Osteoblast (primary cell): ENCODE measurements at regions not wholly inside any gene's neighbourhood (a gene's known extent, or its start where the extent isn't known, plus 50 kb on each side); places are given as distances from the start of the nearest gene placed in this dataset.
A peak's percentile ranks its signal among the peaks of the same experiment; 100 is the strongest.

Experiments
- DNase-seq: peaks from one replicate; pipeline ENCODE4 v3.0.0; 2011; ENCODE audit warnings: low spot score, mixed read lengths; ENCODE audit not compliant: insufficient read length; ENCODE audit errors: missing footprints
- H2AFZ ChIP-seq: 2 replicates; pipeline ENCODE4 v1.6.0; 2011; ENCODE audit warnings: mild to moderate bottlenecking, low read length
- H3K27ac ChIP-seq: 2 replicates; pipeline ENCODE4 v1.5.1; 2011; ENCODE audit warnings: mild to moderate bottlenecking, low read depth, low read length, moderate library complexity
- H3K27me3 ChIP-seq: 2 replicates; pipeline ENCODE4 v1.6.0; 2012; ENCODE audit warnings: mild to moderate bottlenecking, control low read depth, inconsistent platforms, low read length, moderate library complexity; ENCODE audit not compliant: insufficient read depth
- H3K36me3 ChIP-seq: 2 replicates; pipeline ENCODE4 v1.5.1; 2011; ENCODE audit warnings: mild to moderate bottlenecking, low read length, control low read depth, moderate library complexity; ENCODE audit not compliant: insufficient read depth
- H3K4me1 ChIP-seq: 2 replicates; pipeline ENCODE4 v1.5.1; 2011; ENCODE audit warnings: mild to moderate bottlenecking, low read length, control low read depth, moderate library complexity; ENCODE audit not compliant: insufficient read depth
- H3K4me2 ChIP-seq: 2 replicates; pipeline ENCODE4 v1.6.0; 2011; ENCODE audit warnings: mild to moderate bottlenecking, low read length; ENCODE audit not compliant: insufficient read depth
- H3K4me3 ChIP-seq: fragments of 200-600 bp; sonication (generic); 3 replicates; pipeline ENCODE4 v1.5.1; 2012; ENCODE audit warnings: mild to moderate bottlenecking, low read length, inconsistent platforms; ENCODE audit not compliant: insufficient read depth
- H3K79me2 ChIP-seq: 2 replicates; pipeline ENCODE4 v1.6.0; 2012; ENCODE audit warnings: mild to moderate bottlenecking, low read length, control low read depth, inconsistent platforms; ENCODE audit not compliant: insufficient read depth
- H3K9me3 ChIP-seq: 2 replicates; pipeline ENCODE4 v1.5.1; 2011; ENCODE audit warnings: low read depth, low read length, control low read depth
- H4K20me1 ChIP-seq: 2 replicates; pipeline ENCODE4 v1.6.0; 2012; ENCODE audit warnings: mild to moderate bottlenecking, low read length, control low read depth; ENCODE audit not compliant: insufficient read depth
- TF ChIP-seq, protein P1 (sequence below): IDR thresholded peaks from 2 replicates; pipeline ENCODE4 v1.5.1; 2011; ENCODE audit warnings: mild to moderate bottlenecking, low read depth, low read length, moderate library complexity; ENCODE audit errors: extremely low read depth

DNA sequence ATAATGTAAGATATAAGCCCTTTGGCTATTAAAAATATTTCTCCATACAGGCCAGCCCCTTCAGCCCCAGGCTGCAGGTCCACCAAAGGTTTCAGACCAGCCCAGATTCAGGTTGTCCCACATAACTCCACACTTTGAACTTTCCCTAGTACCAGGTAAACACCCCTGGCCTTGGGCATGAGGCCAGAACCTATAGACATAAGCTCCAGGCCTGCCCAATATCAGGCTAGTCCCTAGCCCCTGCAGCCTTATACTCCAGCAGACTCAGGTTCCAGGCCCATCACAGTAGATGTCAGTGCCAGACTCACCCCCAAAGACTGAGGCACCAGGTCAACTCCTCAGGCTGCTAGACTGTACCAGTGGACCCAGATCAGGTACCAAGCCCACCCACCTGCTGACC is 178.5 kb upstream of the DAAM1 start:
- no peak overlapping the region for H2AFZ ChIP-seq
- no peaks in the 10 kb centered on the region for H3K36me3 ChIP-seq
- H3K27me3 ChIP-seq = no peaks in the 10 kb centered on the region
- no peaks in the 10 kb centered on the region for H4K20me1 ChIP-seq
- no peak for DNase-seq
- H3K4me2 ChIP-seq = no peak overlapping the region
- no peaks in the 10 kb centered on the region for H3K4me1 ChIP-seq
- H3K4me3 ChIP-seq = no peak overlapping the region
- no peaks in the 10 kb centered on the region for H3K79me2 ChIP-seq
- H3K9me3 ChIP-seq = peaks cover 6% of the 10 kb centered on the region
- TF ChIP-seq, protein P1, sequence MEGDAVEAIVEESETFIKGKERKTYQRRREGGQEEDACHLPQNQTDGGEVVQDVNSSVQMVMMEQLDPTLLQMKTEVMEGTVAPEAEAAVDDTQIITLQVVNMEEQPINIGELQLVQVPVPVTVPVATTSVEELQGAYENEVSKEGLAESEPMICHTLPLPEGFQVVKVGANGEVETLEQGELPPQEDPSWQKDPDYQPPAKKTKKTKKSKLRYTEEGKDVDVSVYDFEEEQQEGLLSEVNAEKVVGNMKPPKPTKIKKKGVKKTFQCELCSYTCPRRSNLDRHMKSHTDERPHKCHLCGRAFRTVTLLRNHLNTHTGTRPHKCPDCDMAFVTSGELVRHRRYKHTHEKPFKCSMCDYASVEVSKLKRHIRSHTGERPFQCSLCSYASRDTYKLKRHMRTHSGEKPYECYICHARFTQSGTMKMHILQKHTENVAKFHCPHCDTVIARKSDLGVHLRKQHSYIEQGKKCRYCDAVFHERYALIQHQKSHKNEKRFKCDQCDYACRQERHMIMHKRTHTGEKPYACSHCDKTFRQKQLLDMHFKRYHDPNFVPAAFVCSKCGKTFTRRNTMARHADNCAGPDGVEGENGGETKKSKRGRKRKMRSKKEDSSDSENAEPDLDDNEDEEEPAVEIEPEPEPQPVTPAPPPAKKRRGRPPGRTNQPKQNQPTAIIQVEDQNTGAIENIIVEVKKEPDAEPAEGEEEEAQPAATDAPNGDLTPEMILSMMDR = no peak
- no peak overlapping the region for H3K27ac ChIP-seq

DNA sequence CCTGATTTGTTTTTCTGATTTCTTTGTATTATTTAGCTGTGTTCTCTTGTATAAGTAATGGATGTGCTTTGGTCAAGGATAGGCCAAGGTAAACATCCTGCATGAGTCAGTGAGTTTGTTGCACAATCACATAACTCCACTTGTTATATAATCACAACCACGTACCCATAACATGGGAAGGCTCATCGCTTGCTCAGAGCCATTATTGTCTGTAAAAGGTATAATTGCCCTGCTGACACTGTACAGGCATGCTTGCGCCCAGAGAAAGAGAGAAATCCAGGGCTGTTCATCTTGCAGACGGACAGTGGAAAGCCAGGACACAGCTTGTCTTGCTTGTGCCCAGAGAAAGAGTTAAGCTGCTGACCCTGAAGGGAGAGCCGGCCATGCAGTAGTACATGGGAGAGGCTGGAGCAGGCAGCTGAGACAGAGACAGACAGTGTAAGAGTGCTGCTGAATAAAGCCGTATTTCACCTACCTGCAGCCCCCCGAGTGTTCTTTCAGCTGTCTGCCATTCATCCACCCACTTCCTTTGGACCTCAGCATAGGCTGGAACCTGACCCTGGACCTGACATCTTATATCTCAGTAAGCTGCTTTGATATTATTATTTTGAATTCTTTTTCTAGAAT is 174.7 kb upstream of the DAAM1 start:
- Histone ChIP-seq H3K79me2 (no peaks in the 10 kb centered on the region), H3K36me3 (no peaks in the 10 kb centered on the region), H3K4me1 (no peaks in the 10 kb centered on the region), H2AFZ (no peak overlapping the region), H3K4me3 (no peak overlapping the region), H3K27ac (no peak overlapping the region), H3K9me3 (peaks cover 6% of the 10 kb centered on the region), H3K27me3 (no peaks in the 10 kb centered on the region), H4K20me1 (no peaks in the 10 kb centered on the region), H3K4me2 (no peak overlapping the region)
- no peak for DNase-seq
- TF ChIP-seq, protein P1 = no peak

DNA sequence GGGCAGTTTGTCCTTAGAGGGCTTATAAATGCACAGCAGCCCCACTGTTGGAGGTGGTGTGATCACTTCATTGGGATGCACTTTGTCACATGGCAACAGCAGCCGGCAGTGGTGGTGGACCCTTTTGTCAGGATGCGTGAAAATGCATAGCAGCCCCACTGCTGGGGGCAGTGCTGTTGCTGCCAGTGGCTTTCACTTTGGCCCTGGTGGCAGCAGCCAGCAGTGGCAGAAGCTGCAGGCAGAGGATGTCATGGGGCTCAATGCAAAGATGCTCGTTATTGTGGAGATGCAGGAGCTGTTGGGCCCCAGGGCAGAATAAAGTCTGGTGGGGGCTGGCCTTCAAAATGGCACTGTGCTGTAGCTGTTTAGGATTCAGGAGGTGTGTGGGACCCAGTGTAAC is 173.0 kb upstream of the DAAM1 start:
- Histone ChIP-seq H3K27me3 (no peaks in the 10 kb centered on the region), H4K20me1 (no peaks in the 10 kb centered on the region), H3K9me3 (peaks cover 6% of the 10 kb centered on the region), H3K27ac (no peak overlapping the region), H2AFZ (no peak overlapping the region), H3K4me1 (no peaks in the 10 kb centered on the region), H3K79me2 (no peaks in the 10 kb centered on the region), H3K36me3 (no peaks in the 10 kb centered on the region), H3K4me2 (no peak overlapping the region), H3K4me3 (no peak overlapping the region)
- no peak for DNase-seq
- TF ChIP-seq, protein P1 = no peak

DNA sequence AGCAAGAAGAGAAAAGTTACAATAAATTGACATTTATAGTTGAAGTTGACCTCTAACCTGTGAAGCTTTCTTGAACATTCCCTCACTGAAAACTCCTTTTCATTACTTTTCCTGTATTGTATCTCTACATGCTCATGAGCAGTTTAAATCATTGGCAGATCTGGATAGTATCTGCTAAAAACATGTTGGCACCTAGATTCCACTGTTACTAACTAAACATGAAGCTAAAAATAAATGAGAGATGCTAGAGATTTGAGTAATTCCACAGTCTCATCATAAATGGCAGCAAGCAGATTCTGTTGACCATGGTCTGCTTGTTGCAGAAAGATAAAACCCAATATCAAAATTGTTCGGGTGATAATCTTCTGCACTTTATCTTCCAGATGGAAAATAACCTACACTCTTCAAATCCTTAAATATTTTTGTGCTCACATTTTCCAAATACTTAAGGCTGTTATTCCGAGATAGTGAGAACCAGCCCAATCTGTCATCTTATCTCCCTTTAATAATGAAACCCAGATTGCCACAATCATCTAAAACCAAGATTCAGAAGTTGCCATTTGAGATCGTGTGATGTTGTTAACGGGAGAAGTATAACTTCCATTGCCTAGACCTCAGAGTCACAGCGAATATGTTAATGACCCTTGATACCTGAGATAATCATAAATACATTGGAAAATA is 171.0 kb upstream of the DAAM1 start:
- TF ChIP-seq, protein P1 = no peak
- Histone ChIP-seq H3K4me3 (no peak overlapping the region), H3K36me3 (no peaks in the 10 kb centered on the region), H3K27me3 (no peaks in the 10 kb centered on the region), H3K4me2 (no peak overlapping the region), H3K27ac (no peak overlapping the region), H3K9me3 (peaks cover 3% of the 10 kb centered on the region), H4K20me1 (no peaks in the 10 kb centered on the region), H3K79me2 (no peaks in the 10 kb centered on the region), H2AFZ (no peak overlapping the region), H3K4me1 (no peaks in the 10 kb centered on the region)
- DNase-seq = peak; percentile 36
